HEK293T (cell line): ENCODE measurements at regions not wholly inside any gene's neighbourhood (a gene's known extent, or its start where the extent isn't known, plus 50 kb on each side); places are given as distances from the start of the nearest gene placed in this dataset.

Experiments
- CTCF ChIA-PET: fragments of 350-600 bp; formaldehyde crosslinking; extraction: SDS; loops from one replicate; lab custom pipeline; 2021; ENCODE audit warnings: antibody characterized with exemption, inconsistent platforms; lab: Yijun Ruan, JAX
- POLR2A ChIA-PET: fragments of 350-600 bp; formaldehyde crosslinking; extraction: SDS; loops from one replicate; lab custom pipeline; 2020; ENCODE audit warnings: antibody characterized with exemption, inconsistent platforms; lab: Yijun Ruan, JAX
- DNase-seq: peaks from one replicate; pipeline ENCODE4 v3.0.0; 2012; ENCODE audit warnings: mixed read lengths; ENCODE audit errors: extremely low spot score
- ARNT ChIP-seq: fragments of 450-650 bp; IDR thresholded peaks from 2 replicates; pipeline ENCODE4 v1.6.1; 2017; ENCODE audit warnings: mild to moderate bottlenecking
- BHLHE40 ChIP-seq: fragments of 450-650 bp; IDR thresholded peaks from 2 replicates; pipeline ENCODE4 v1.6.1; 2016; ENCODE audit warnings: mild to moderate bottlenecking, moderate library complexity, borderline replicate concordance
- CTBP1 ChIP-seq: fragments of 450-650 bp; IDR thresholded peaks from 2 replicates; pipeline ENCODE4 v1.6.1; 2016; ENCODE audit warnings: borderline replicate concordance
- ELF4 ChIP-seq: fragments of 450-650 bp; IDR thresholded peaks from 2 replicates; pipeline ENCODE4 v1.6.1; 2017; ENCODE audit warnings: antibody characterized with exemption
- FOXA1 ChIP-seq: fragments of 450-650 bp; IDR thresholded peaks from 2 replicates; pipeline ENCODE4 v1.6.1; 2016; ENCODE audit warnings: mild to moderate bottlenecking
- FOXK2 ChIP-seq: fragments of 450-650 bp; IDR thresholded peaks from 2 replicates; pipeline ENCODE4 v1.6.1; 2016; ENCODE audit warnings: mild to moderate bottlenecking
- FOXM1 ChIP-seq: fragments of 450-650 bp; IDR thresholded peaks from 2 replicates; pipeline ENCODE4 v1.6.1; 2017; ENCODE audit warnings: mild to moderate bottlenecking, borderline replicate concordance
- HDGF ChIP-seq: fragments of 450-650 bp; IDR thresholded peaks from 2 replicates; pipeline ENCODE4 v1.6.1; 2017; ENCODE audit warnings: antibody characterized with exemption, borderline replicate concordance
- L3MBTL2 ChIP-seq: fragments of 450-650 bp; conservative IDR thresholded peaks from 2 replicates; pipeline ENCODE4 v1.6.1; 2016; ENCODE audit warnings: mild to moderate bottlenecking
- LEF1 ChIP-seq: fragments of 450-650 bp; IDR thresholded peaks from 2 replicates; pipeline ENCODE4 v1.6.1; 2017; ENCODE audit warnings: mild to moderate bottlenecking, borderline replicate concordance
- NFRKB ChIP-seq: fragments of 450-650 bp; IDR thresholded peaks from 2 replicates; pipeline ENCODE4 v1.6.1; 2016; ENCODE audit warnings: mild to moderate bottlenecking, moderate library complexity
- SP1 ChIP-seq: fragments of 450-650 bp; IDR thresholded peaks from 2 replicates; pipeline ENCODE4 v1.6.1; 2017
- SUZ12 ChIP-seq: fragments of 450-650 bp; IDR thresholded peaks from 2 replicates; pipeline ENCODE4 v1.6.1; 2016; ENCODE audit warnings: mild to moderate bottlenecking
- TARDBP ChIP-seq: fragments of 450-650 bp; IDR thresholded peaks from 2 replicates; pipeline ENCODE4 v1.6.1; 2016
- ZNF384 ChIP-seq: fragments of 450-650 bp; IDR thresholded peaks from 2 replicates; pipeline ENCODE4 v1.6.1; 2016
- TF ChIP-seq, protein P1 (sequence below): fragments of 450-650 bp; IDR thresholded peaks from 2 replicates; pipeline ENCODE4 v1.6.1; 2016

GRCh38 chr2:8388781-8389180 lies 293.1 kb upstream of the ID2 start:
- no peak for DNase-seq
- CTCF ChIA-PET, result no interaction called here
- POLR2A ChIA-PET, result no interaction called here
- TF ChIP-seq SUZ12, result no peak
- no peak for TF ChIP-seq TARDBP

DNA sequence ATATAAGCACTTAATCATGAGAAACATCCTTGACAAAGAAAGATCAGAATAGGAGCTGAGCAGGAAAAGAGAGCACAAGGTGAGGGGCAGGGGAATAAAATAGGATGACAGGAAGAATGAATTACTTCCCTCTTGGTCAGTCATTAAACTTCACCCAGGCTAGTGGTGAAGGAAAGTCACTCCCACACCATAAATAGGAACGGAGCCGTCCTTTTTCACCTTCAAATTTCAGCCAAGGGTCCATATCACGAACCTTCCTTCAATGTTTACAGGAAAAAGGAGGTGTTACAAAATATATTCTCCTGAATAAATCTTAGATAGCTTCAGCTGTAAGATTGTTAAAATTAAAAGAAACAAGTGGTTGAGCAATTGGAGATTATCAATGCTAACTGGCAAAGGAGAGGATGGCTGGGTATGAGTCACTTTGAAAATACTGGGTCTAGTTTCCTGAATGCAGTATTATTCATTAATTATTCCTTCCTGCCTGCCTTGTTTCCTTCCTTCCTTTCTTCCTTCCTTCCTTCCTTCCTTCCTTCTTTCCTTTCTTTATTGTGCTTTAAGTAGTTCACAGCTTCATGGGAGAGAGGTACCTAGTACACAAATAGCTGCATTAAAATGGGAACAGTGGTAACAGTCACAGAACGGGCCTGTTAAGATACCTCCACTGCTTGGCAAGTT lies 292.3 kb upstream of the ID2 start:
- ChIA-PET POLR2A (no interaction called here), CTCF (no interaction called here)
- TF ChIP-seq HDGF, result no peak
- no peak for TF ChIP-seq NFRKB
- TF ChIP-seq SUZ12, result no peak
- TF ChIP-seq, protein P1, sequence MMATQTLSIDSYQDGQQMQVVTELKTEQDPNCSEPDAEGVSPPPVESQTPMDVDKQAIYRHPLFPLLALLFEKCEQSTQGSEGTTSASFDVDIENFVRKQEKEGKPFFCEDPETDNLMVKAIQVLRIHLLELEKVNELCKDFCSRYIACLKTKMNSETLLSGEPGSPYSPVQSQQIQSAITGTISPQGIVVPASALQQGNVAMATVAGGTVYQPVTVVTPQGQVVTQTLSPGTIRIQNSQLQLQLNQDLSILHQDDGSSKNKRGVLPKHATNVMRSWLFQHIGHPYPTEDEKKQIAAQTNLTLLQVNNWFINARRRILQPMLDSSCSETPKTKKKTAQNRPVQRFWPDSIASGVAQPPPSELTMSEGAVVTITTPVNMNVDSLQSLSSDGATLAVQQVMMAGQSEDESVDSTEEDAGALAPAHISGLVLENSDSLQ, result no peak
- TF ChIP-seq ELF4, result no peak
- no peak for TF ChIP-seq FOXM1
- no peak for TF ChIP-seq BHLHE40
- no peak for TF ChIP-seq SP1
- TF ChIP-seq TARDBP, result no peak
- TF ChIP-seq L3MBTL2, result no peak
- DNase-seq, result no peak

GRCh38 chr2:8391126-8391525 lies 290.7 kb upstream of the ID2 start:
- POLR2A ChIA-PET, result no interaction called here
- DNase-seq, result no peak
- TF ChIP-seq SUZ12 (no peak), L3MBTL2 (no peak), FOXM1 (no peak), BHLHE40 (no peak), TARDBP (no peak), CTBP1 (no peak), NFRKB (no peak), ARNT (no peak), SP1 (no peak), LEF1 (no peak), ZNF384 (no peak), HDGF (no peak), ELF4 (no peak)
- TF ChIP-seq, protein P1, result no peak
- CTCF ChIA-PET, result no interaction called here

- POLR2A ChIA-PET, result no interaction called here
- CTCF ChIA-PET, result no interaction called here
- no peak for DNase-seq
- TF ChIP-seq CTBP1, result no peak
- TF ChIP-seq SUZ12, result no peak
- no peak for TF ChIP-seq FOXA1
- no peak for TF ChIP-seq SP1
- TF ChIP-seq, protein P1, result no peak
- TF ChIP-seq ARNT, result no peak
- no peak for TF ChIP-seq ELF4
- TF ChIP-seq HDGF, result no peak
Measured at GRCh38 chr2:8391584-8391983, 290.3 kb upstream of the ID2 start.

- no peak for DNase-seq
- POLR2A ChIA-PET, result no interaction called here
- CTCF ChIA-PET, result no interaction called here
- TF ChIP-seq FOXA1 (no peak), ZNF384 (no peak), FOXM1 (no peak), SUZ12 (no peak), TARDBP (no peak), NFRKB (no peak), CTBP1 (no peak), SP1 (no peak), L3MBTL2 (no peak), FOXK2 (no peak), BHLHE40 (no peak), LEF1 (no peak)
Measured at GRCh38 chr2:8392098-8392866, 289.6 kb upstream of the ID2 start.

- no peak for DNase-seq
- ChIA-PET CTCF (no interaction called here), POLR2A (interaction anchor here (1.8 kb wide), 1 partner anchor 288 kb away, joined by 6 read pairs; the partner anchor contains the start of gene ID2)
- TF ChIP-seq FOXM1, result no peak
- TF ChIP-seq ARNT, result no peak
- TF ChIP-seq LEF1, result no peak
- no peak for TF ChIP-seq BHLHE40
- TF ChIP-seq L3MBTL2, result no peak
- TF ChIP-seq FOXA1, result no peak
- TF ChIP-seq CTBP1, result no peak
- no peak for TF ChIP-seq ELF4
Measured at GRCh38 chr2:8393506-8393905, 288.4 kb upstream of the ID2 start.

DNA sequence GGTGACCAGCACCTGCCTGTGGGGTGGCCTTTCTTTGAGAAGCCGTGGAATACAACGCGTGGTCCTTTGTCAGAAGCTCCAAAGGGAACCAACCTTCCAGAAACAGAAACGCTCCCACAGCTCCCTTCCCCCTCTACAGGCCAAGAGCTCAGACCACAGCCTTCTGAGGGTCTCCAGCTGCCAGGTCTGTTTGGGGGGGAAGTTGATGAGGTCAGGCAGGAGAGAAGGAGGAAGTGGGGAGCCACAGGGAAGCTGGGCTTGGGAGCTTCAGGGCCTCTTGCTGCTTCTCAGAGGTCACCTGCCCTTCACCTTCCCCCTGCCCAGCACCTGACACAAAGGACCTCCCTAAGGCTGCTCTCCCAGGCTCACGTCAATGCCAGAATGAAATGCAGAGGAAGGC lies 287.7 kb upstream of the ID2 start:
- POLR2A ChIA-PET, result interaction anchor here (1.8 kb wide), 1 partner anchor 288 kb away, joined by 6 read pairs; the partner anchor contains the start of gene ID2
- CTCF ChIA-PET, result no interaction called here
- no peak for TF ChIP-seq SP1
- TF ChIP-seq FOXK2, result no peak
- TF ChIP-seq ZNF384, result no peak
- no peak for TF ChIP-seq BHLHE40
- TF ChIP-seq FOXA1, result no peak
- no peak for TF ChIP-seq LEF1
- no peak for TF ChIP-seq L3MBTL2
- no peak for TF ChIP-seq TARDBP
- TF ChIP-seq CTBP1, result no peak
- no peak for DNase-seq
